BJ (cell line): ENCODE measurements at regions not wholly inside any gene's neighbourhood (a gene's known extent, or its start where the extent isn't known, plus 50 kb on each side); places are given as distances from the start of the nearest gene placed in this dataset.
"Not testable (repeated sequence)": the region's sequence is repeated elsewhere in the genome, so short reads cannot be mapped to it uniquely, and the experiment has no call there.

Source experiments
- CTCF ChIA-PET: fragments of 350-600 bp; formaldehyde crosslinking; extraction: SDS; loops from one replicate; lab custom pipeline; 2021; ENCODE audit warnings: antibody characterized with exemption, inconsistent platforms; lab: Yijun Ruan, JAX
- POLR2A ChIA-PET: fragments of 300-600 bp; sonication (Branson Sonifier 250); formaldehyde crosslinking; extraction: SDS; loops from one replicate; lab custom pipeline; 2021; ENCODE audit warnings: antibody characterized with exemption; lab: Charles Lee
- DNase-seq: peaks from one replicate; pipeline ENCODE4 v3.0.0-alpha.2; 2011; ENCODE audit warnings: low read depth
- H3K27me3 ChIP-seq: 2 replicates; pipeline ENCODE4 v1.6.0; 2011; ENCODE audit warnings: low read length; ENCODE audit not compliant: control insufficient read depth, insufficient read depth
- H3K36me3 ChIP-seq: 2 replicates; pipeline ENCODE4 v1.5.1; 2011; ENCODE audit warnings: low read length; ENCODE audit not compliant: control insufficient read depth, insufficient read depth
- H3K4me3 ChIP-seq: 2 replicates; pipeline ENCODE4 v1.5.1; 2011; ENCODE audit warnings: low read depth, mild to moderate bottlenecking, control low read depth, low read length
- TF ChIP-seq, protein P1 (sequence below): IDR thresholded peaks from 2 replicates; pipeline ENCODE4 v1.5.1; 2011; ENCODE audit warnings: low read depth, mild to moderate bottlenecking, control low read depth, inconsistent platforms, low read length, moderate library complexity; ENCODE audit not compliant: insufficient read depth

DNA sequence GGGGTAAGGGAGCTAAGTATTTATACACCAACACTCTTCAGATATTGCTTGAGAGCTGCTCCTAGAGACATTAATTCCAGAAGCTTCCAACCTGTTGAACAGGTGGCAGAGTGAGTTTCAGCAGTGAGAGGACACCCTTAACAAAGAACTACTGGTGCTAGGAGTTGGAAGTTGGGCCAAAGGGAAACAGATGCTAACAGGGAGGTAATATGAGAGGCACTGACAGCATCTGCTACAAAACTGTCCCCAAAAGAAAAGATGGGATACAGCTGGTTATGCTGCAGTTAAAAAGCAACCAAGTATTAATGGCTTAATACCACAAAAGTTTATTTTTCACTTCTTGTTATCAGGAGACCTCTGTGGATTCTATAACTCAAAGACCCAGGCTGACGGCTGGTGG lies 104.5 kb upstream of the SATB1 start:
- Histone ChIP-seq H3K36me3 (no peaks in the 10 kb centered on the region), H3K4me3 (no peak overlapping the region), H3K27me3 (no peaks in the 10 kb centered on the region)
- TF ChIP-seq, protein P1, sequence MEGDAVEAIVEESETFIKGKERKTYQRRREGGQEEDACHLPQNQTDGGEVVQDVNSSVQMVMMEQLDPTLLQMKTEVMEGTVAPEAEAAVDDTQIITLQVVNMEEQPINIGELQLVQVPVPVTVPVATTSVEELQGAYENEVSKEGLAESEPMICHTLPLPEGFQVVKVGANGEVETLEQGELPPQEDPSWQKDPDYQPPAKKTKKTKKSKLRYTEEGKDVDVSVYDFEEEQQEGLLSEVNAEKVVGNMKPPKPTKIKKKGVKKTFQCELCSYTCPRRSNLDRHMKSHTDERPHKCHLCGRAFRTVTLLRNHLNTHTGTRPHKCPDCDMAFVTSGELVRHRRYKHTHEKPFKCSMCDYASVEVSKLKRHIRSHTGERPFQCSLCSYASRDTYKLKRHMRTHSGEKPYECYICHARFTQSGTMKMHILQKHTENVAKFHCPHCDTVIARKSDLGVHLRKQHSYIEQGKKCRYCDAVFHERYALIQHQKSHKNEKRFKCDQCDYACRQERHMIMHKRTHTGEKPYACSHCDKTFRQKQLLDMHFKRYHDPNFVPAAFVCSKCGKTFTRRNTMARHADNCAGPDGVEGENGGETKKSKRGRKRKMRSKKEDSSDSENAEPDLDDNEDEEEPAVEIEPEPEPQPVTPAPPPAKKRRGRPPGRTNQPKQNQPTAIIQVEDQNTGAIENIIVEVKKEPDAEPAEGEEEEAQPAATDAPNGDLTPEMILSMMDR = no peak
- CTCF ChIA-PET = no interaction called here
- no peak for DNase-seq
- POLR2A ChIA-PET = no interaction called here

DNA sequence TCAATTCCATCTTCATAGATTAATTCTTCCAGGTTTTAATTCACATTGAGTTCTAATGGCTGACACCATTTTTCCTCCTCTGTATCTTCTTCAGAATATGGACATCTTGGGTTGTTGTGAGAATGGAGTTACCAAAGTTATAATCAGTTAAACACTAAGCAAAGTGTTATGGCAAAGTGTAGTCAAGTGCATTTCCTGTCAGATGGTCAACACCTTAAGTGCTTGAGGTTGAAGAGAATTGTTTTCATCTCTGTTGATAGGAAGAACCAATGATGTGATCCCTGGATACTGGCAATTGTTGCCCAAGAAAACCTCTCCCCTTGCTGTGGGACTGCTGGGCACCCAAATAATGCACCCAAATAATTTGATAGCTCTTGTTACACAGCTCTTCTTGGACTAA lies 102.6 kb upstream of the SATB1 start:
- H3K27me3 ChIP-seq = no peaks in the 10 kb centered on the region
- H3K4me3 ChIP-seq = no peak overlapping the region
- ChIA-PET CTCF (no interaction called here), POLR2A (no interaction called here)
- H3K36me3 ChIP-seq = no peaks in the 10 kb centered on the region
- TF ChIP-seq, protein P1 = no peak
- no peak for DNase-seq

DNA sequence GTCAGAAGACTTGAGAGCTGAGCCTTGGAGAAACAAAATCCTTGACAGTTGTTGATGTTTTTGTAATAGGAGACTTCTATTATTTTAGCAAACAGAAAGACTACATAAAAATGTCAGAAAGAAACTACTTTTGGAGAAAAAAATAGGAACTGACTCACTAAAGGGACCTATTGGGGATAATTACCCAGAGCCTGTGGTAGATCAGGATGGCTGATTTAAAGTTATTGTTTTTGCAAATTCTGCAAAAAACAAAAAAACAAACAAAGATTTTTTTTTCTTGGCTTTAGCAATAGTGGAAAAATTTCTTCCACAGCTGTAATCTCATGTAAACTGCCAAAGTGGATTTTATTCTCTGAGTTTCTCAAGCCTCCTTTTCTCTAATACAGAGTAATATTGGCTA lies 101.5 kb upstream of the SATB1 start:
- POLR2A ChIA-PET = no interaction called here
- H3K36me3 ChIP-seq = no peaks in the 10 kb centered on the region
- CTCF ChIA-PET = no interaction called here
- TF ChIP-seq, protein P1 = no peak
- no peak overlapping the region for H3K4me3 ChIP-seq
- DNase-seq = no peak
- H3K27me3 ChIP-seq = no peaks in the 10 kb centered on the region

DNA sequence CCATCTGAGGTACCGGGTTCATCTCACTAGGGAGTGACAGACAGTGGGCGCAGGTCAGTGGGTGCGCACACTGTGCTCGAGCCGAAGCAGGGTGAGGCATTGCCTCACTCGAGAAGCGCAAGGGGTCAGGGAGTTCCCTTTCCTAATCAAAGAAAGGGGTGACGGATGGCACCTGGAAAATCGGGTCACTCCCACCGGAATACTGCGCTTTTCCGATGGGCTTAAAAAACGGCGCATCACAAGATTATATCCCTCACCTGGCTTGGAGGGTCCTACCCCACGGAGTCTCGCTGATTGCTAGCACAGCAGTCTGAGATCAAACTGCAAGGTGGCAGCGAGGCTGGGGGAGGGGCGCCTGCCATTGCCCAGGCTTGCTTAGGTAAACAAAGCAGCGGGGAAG lies 91.0 kb upstream of the SATB1 start:
- H3K27me3 ChIP-seq, POLR2A ChIA-PET, CTCF ChIA-PET, H3K36me3 ChIP-seq, H3K4me3 ChIP-seq, DNase-seq: not testable (repeated sequence)

DNA sequence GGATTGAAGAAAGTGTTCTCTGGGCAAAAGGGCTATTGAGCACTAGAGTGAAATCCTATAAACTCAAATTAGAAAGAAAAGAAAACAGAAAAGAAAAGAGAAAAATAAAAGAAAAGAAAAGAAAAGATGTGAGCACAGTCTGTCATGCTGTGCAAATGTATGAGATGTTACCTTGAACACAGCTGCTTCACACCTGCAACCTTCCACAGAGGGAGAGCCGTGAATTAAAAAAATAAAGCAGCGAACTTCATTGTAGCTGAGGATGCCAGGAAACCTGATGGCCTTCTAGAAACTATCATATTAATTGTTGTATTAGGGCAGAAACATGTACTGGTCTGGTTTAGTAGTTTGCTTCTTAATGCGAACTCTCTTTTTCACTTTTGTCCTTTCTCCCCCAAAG lies 88.0 kb upstream of the SATB1 start:
- no peak overlapping the region for H3K4me3 ChIP-seq
- no peak for DNase-seq
- H3K27me3 ChIP-seq = no peaks in the 10 kb centered on the region
- ChIA-PET POLR2A (no interaction called here), CTCF (interaction anchor here (1.1 kb wide), 1 partner anchor 68 kb away, joined by 4 read pairs; no protein-coding TSS in a partner anchor)
- no peaks in the 10 kb centered on the region for H3K36me3 ChIP-seq
- TF ChIP-seq, protein P1 = no peak

DNA sequence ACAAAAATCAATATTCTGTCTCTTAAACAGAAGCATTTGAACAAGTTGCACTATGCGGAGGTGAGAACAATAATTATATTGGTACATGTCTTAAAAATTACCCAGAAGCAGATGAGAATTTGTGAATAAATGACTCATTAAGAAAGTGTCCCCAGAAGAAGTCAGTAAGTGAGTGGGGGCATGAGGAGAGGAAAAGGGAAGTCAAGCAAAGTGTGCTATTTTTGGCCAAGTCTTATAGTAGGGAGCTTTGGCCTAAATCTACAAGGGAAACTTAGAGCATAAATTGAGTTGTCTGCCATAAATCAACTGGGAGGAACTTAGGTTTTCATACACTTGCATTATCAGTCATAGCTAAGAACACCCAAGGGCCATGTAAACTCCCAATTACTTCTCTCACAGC lies 86.9 kb upstream of the SATB1 start:
- ChIA-PET CTCF (no interaction called here), POLR2A (no interaction called here)
- DNase-seq = no peak
- TF ChIP-seq, protein P1 = no peak
- H3K36me3 ChIP-seq = no peaks in the 10 kb centered on the region
- H3K27me3 ChIP-seq = no peaks in the 10 kb centered on the region
- H3K4me3 ChIP-seq = no peak overlapping the region
